Smooth muscle cell (in vitro differentiated cells): ENCODE measurements at regions not wholly inside any gene's neighbourhood (a gene's known extent, or its start where the extent isn't known, plus 50 kb on each side); places are given as distances from the start of the nearest gene placed in this dataset.

Experiments
- DNase-seq: peaks from one replicate; lab custom pipeline; 2025; ENCODE audit not compliant: unreplicated experiment; lab: John Stamatoyannopoulos, UW
- H2AFZ ChIP-seq: fragments of 200-600 bp; sonication (generic); 2 replicates; pipeline ENCODE4 v1.6.0; 2016; ENCODE audit warnings: antibody characterized with exemption, low read depth, mild to moderate bottlenecking
- H3F3A ChIP-seq: fragments of 200-600 bp; sonication (generic); 2 replicates; pipeline ENCODE4 v1.6.0; 2017; ENCODE audit warnings: antibody characterized with exemption, low read depth
- H3K27ac ChIP-seq: fragments of 200-600 bp; sonication (generic); 2 replicates; pipeline ENCODE4 v1.5.1; 2016; ENCODE audit warnings: low read depth, mild to moderate bottlenecking
- H3K27me3 ChIP-seq: fragments of 200-600 bp; sonication (generic); 2 replicates; pipeline ENCODE4 v1.6.1; 2016; ENCODE audit warnings: low read depth, mild to moderate bottlenecking
- H3K36me3 ChIP-seq: fragments of 200-600 bp; sonication (generic); 2 replicates; pipeline ENCODE4 v1.5.1; 2016; ENCODE audit warnings: low read depth
- H3K4me1 ChIP-seq: fragments of 200-600 bp; sonication (generic); 2 replicates; pipeline ENCODE4 v1.5.1; 2016; ENCODE audit warnings: low read depth
- H3K4me2 ChIP-seq: fragments of 200-600 bp; sonication (generic); 2 replicates; pipeline ENCODE4 v1.6.0; 2016; ENCODE audit warnings: mild to moderate bottlenecking
- H3K4me3 ChIP-seq: fragments of 200-600 bp; sonication (generic); 2 replicates; pipeline ENCODE4 v1.5.1; 2016; ENCODE audit warnings: mild to moderate bottlenecking
- H3K79me2 ChIP-seq: fragments of 200-600 bp; sonication (generic); 2 replicates; pipeline ENCODE4 v1.6.0; 2016; ENCODE audit warnings: low read depth, mild to moderate bottlenecking
- H3K9ac ChIP-seq: fragments of 200-600 bp; sonication (generic); 2 replicates; pipeline ENCODE4 v1.6.0; 2016; ENCODE audit warnings: low read depth
- H3K9me3 ChIP-seq: fragments of 200-600 bp; sonication (generic); replicated peaks from 2 replicates; pipeline ENCODE4 v1.5.1; 2016; ENCODE audit warnings: low read depth
- H4K20me1 ChIP-seq: fragments of 200-600 bp; sonication (generic); 2 replicates; pipeline ENCODE4 v1.6.0; 2016; ENCODE audit warnings: low read depth
- WGBS: methylation state at CpG from one replicate; pipeline ENCODE4 v1.1.7; 2016; ENCODE audit warnings: low lambda C conversion rate; 5-methylcytosine and 5-hydroxymethylcytosine counted together
- TF ChIP-seq, protein P1 (sequence below): fragments of 200-600 bp; sonication (generic); IDR thresholded peaks from 2 replicates; pipeline ENCODE4 v1.5.1; 2017; ENCODE audit warnings: borderline replicate concordance, mild to moderate bottlenecking, antibody characterized with exemption; ENCODE audit not compliant: insufficient read depth, poor library complexity, severe bottlenecking

DNA sequence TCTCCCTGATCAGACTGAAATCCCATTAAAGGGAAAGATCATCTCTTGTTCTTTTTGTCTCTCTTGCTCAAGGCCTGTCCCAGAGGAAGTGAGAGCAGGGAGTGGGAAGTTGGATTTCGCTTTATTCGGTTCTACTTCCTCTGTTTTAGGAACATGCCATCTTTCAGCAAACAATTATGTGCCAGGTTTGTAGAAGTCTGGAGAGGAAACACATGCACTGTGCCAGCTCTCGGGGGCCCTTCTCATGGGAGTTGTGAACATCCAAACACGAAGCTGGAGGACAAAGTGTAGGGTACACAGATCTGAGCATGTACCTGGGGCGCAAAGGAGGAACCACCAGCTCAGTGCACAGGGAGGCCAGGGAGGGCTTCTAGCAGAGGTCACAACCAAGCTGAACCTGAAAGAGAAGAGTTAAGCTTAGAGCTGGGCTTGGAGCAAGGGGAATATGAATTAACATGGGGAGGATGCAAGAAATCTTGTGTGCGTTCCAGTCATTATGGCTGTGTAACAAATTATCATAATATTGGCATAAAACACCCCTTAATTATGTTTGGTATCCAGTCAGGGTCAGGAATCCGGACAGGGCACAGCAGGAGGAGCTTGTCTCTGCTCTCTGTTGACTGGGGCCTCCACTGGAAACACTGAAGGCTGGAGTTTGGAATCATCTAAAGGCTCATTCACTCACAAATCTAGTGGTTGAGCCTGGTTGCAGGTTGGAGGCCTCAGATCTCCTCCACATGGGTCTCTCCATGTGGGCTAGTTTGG lies 128.6 kb downstream of the ZFP36L2 start:
- H2AFZ ChIP-seq: no peak overlapping the region
- TF ChIP-seq, protein P1, sequence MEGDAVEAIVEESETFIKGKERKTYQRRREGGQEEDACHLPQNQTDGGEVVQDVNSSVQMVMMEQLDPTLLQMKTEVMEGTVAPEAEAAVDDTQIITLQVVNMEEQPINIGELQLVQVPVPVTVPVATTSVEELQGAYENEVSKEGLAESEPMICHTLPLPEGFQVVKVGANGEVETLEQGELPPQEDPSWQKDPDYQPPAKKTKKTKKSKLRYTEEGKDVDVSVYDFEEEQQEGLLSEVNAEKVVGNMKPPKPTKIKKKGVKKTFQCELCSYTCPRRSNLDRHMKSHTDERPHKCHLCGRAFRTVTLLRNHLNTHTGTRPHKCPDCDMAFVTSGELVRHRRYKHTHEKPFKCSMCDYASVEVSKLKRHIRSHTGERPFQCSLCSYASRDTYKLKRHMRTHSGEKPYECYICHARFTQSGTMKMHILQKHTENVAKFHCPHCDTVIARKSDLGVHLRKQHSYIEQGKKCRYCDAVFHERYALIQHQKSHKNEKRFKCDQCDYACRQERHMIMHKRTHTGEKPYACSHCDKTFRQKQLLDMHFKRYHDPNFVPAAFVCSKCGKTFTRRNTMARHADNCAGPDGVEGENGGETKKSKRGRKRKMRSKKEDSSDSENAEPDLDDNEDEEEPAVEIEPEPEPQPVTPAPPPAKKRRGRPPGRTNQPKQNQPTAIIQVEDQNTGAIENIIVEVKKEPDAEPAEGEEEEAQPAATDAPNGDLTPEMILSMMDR: no peak
- 81% methylated on average over 7 of the region's 7 CpGs for WGBS
- H3F3A ChIP-seq: peaks cover 9% of the 10 kb centered on the region
- no peak overlapping the region for H3K27ac ChIP-seq
- H3K9me3 ChIP-seq: no peaks in the 10 kb centered on the region
- no peak overlapping the region for H3K4me2 ChIP-seq
- peaks cover 28% of the 10 kb centered on the region for H3K4me1 ChIP-seq
- H3K36me3 ChIP-seq: no peaks in the 10 kb centered on the region
- H3K4me3 ChIP-seq: no peak overlapping the region
- H4K20me1 ChIP-seq: no peaks in the 10 kb centered on the region
- H3K27me3 ChIP-seq: no peaks in the 10 kb centered on the region
- DNase-seq: no peak
- no peaks in the 10 kb centered on the region for H3K79me2 ChIP-seq
- H3K9ac ChIP-seq: no peak overlapping the region

DNA sequence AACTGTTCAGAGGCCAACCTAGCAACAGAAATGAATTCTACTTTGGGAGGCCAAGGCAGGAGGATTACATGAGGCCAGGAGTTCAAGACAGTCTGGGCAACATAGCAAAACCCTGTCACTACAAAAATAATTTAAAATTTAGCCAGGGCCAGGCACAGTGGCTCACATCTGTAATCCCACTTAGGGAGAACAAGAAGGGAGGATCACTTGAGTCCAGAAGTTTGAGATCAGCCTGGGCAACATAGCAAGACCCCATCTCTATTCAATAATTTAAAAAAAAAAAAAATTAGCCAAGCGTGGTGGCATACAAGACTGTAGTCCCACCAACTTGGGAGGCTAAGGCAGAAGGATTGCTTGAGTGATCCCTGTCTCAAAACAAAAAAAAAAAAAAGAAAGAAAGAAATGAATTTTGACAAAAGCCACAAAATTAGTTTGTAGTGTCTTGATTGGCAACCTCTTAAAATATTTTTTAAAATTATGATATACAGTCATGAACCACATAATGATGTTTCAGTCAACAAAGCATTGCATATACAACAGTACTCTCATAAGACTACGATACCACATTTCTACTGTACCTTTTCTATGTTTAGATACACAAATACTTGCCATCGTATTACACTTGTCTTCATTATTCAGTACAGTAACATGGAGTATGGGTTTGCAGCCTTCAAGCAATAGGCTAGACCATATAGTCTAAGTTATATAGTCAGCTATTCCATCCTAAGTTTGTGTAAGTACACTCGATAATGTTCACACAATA lies 130.7 kb downstream of the ZFP36L2 start:
- H4K20me1 ChIP-seq: no peaks in the 10 kb centered on the region
- H2AFZ ChIP-seq: no peak overlapping the region
- no peak overlapping the region for H3K27ac ChIP-seq
- no peak for DNase-seq
- H3K9ac ChIP-seq: no peak overlapping the region
- H3K27me3 ChIP-seq: no peaks in the 10 kb centered on the region
- peaks cover 7% of the 10 kb centered on the region for H3K4me1 ChIP-seq
- TF ChIP-seq, protein P1: no peak
- no peaks in the 10 kb centered on the region for H3K9me3 ChIP-seq
- 95% methylated on average over 4 of the region's 4 CpGs for WGBS
- no peak overlapping the region for H3K4me3 ChIP-seq
- no peaks in the 10 kb centered on the region for H3K36me3 ChIP-seq
- no peaks in the 10 kb centered on the region for H3F3A ChIP-seq
- no peaks in the 10 kb centered on the region for H3K79me2 ChIP-seq
- H3K4me2 ChIP-seq: no peak overlapping the region

DNA sequence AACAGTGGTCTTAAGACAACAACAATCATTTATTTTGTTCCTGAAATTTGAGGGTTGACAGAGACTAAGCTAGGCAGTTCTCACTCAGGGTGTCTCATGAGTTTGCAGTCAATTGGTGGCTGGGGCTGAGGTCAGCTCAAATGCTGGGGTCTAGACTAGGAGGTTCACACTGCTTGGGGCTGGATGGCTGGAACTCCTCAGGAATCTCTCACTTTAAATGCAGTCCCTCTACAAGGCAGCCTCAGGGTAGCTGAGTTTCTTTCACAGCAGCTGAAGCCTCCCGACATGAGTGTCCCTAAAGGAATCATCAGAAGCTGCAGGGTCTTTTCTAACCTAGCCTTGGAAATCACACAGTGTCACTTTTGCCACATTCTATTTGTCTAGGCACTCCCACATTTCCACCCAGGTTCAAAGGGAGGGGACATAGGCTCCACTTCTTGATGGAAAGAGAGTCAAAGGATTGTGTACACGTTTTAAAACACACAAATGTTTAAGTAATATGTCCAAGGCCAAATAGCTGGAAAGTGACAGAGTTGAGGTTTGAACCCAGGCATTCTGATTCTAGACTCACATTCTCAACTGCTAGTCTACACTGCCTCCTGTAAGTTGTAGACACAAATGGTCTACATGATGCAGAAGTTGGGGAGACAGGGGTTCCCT lies 133.8 kb downstream of the ZFP36L2 start:
- TF ChIP-seq, protein P1: no peak
- peaks cover 4% of the 10 kb centered on the region for H3F3A ChIP-seq
- no peak overlapping the region for H3K27ac ChIP-seq
- WGBS: 70% methylated on average over 2 of the region's 2 CpGs
- H2AFZ ChIP-seq: no peak overlapping the region
- no peak overlapping the region for H3K9ac ChIP-seq
- H3K79me2 ChIP-seq: no peaks in the 10 kb centered on the region
- no peaks in the 10 kb centered on the region for H3K36me3 ChIP-seq
- no peaks in the 10 kb centered on the region for H4K20me1 ChIP-seq
- no peaks in the 10 kb centered on the region for H3K9me3 ChIP-seq
- no peak overlapping the region for H3K4me2 ChIP-seq
- no peaks in the 10 kb centered on the region for H3K27me3 ChIP-seq
- no peak overlapping the region for H3K4me3 ChIP-seq
- no peak for DNase-seq
- H3K4me1 ChIP-seq: peaks cover 6% of the 10 kb centered on the region
